Lung (tissue), 11 donors: ENCODE measurements at regions not wholly inside any gene's neighbourhood (a gene's known extent, or its start where the extent isn't known, plus 50 kb on each side); places are given as distances from the start of the nearest gene placed in this dataset.

Experiments
- ATAC-seq: fragments of 200-7000 bp; cut with Tn5 transposase; one replicate; pipeline ENCODE4 v1.9.1; 2020; ENCODE audit warnings: moderate number of reproducible peaks; ENCODE audit not compliant: insufficient read depth, low FRiP score
- DNase-seq, 3 donors: peaks; one replicate each; pipeline ENCODE4 v3.0.0-alpha.2; 2013 to 2017
- H3K27ac ChIP-seq, 2 donors: one replicate each; pipeline ENCODE4 v1.5.1; 2013; ENCODE audit warnings: mild to moderate bottlenecking in 2 of 2, moderate library complexity in 2 of 2, control low read depth in 1 of 2, inconsistent platforms in 1 of 2, low read depth in 1 of 2, low read length in 1 of 2
- H3K27me3 ChIP-seq, 3 donors: one replicate each; pipeline ENCODE4 v1.5.1; 2013; ENCODE audit warnings: low read length in 2 of 3; ENCODE audit not compliant: control insufficient read depth in 3 of 3, insufficient read depth in 3 of 3
- H3K36me3 ChIP-seq, 4 donors: one replicate each; pipeline ENCODE4 v1.5.1; 2013; ENCODE audit warnings: low read length in 4 of 4, mild to moderate bottlenecking in 1 of 4, moderate library complexity in 1 of 4; ENCODE audit not compliant: control insufficient read depth in 4 of 4, insufficient read depth in 4 of 4
- H3K4me1 ChIP-seq, 5 donors: one replicate each; pipeline ENCODE4 v1.5.1; 2013; ENCODE audit warnings: low read length in 5 of 5, mild to moderate bottlenecking in 2 of 5, moderate library complexity in 1 of 5; ENCODE audit not compliant: control insufficient read depth in 5 of 5, insufficient read depth in 5 of 5
- H3K4me3 ChIP-seq: one replicate; pipeline ENCODE4 v1.5.1; 2013; ENCODE audit warnings: mild to moderate bottlenecking, control low read depth, moderate library complexity
- H3K9ac ChIP-seq, 2 donors: one replicate each; pipeline ENCODE4 v1.5.1; 2013; ENCODE audit warnings: low read length in 2 of 2, control low read depth in 1 of 2; ENCODE audit not compliant: insufficient read depth in 1 of 2
- H3K9me3 ChIP-seq, 4 donors: one replicate each; pipeline ENCODE4 v1.5.1; 2013; ENCODE audit warnings: low read length in 3 of 4, mild to moderate bottlenecking in 1 of 4, moderate library complexity in 1 of 4; ENCODE audit not compliant: control insufficient read depth in 4 of 4, insufficient read depth in 3 of 4
- whole genome bisulfite sequencing, 2 donors: extraction: QIAGEN DNeasy Blood & Tissue Kit; methylation state at CpG; one replicate each; pipeline ENCODE4 v1.1.7; 2013; 5-methylcytosine and 5-hydroxymethylcytosine counted together
- TF ChIP-seq, protein P1 (sequence below): IDR thresholded peaks from 2 replicates; pipeline ENCODE4 v1.5.1; 2012; ENCODE audit warnings: mild to moderate bottlenecking; ENCODE audit errors: control extremely low read depth, extremely low read depth
- donor health status: control.
- donor health status: control.
- donor health status: Bipolar disorder and iron deficiency.
- donor health status: healthy.
- donor health status: DM: yes; HTN: yes; CAD: no.

DNA sequence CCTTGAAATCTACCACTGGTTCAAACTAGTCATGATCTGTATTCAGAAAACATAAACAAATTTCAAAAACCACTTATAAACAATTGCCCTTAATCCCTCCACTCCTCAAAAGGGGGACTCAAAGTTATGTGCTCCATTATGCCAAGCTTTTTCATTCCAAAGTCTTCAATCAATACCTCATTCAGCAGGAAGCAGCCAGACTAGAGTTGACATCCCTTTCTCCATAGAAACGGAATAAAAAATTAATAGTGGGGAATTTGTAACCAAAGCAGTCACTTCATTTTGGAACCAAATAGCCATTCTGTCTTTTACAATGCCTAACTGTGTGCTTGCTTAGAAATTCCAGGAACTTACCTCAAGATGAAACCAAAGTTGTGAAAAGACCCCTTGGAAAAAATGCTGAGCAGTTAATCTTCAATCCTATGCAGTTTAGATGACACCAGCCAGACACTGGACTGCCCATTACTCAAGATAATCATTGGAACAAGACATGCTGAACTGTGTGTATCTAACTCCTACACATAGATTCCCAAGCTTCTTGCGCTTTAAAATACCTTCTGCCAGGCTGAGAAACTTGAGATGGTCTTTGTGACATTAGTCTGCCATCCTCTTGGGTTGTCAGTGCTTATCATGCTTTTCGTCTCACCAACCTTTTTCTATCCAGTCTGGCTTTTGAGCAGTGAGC lies 406.2 kb downstream of the PLOD2 start:
- no peak for DNase-seq
- Histone ChIP-seq H3K4me3 (no peak overlapping the region), H3K9ac (no peak overlapping the region), H3K27ac (no peak overlapping the region), H3K4me1 (no peaks in the 10 kb centered on the region), H3K36me3 (no peaks in the 10 kb centered on the region), H3K9me3 (no peaks in the 10 kb centered on the region), H3K27me3 (no peaks in the 10 kb centered on the region)
- TF ChIP-seq, protein P1, sequence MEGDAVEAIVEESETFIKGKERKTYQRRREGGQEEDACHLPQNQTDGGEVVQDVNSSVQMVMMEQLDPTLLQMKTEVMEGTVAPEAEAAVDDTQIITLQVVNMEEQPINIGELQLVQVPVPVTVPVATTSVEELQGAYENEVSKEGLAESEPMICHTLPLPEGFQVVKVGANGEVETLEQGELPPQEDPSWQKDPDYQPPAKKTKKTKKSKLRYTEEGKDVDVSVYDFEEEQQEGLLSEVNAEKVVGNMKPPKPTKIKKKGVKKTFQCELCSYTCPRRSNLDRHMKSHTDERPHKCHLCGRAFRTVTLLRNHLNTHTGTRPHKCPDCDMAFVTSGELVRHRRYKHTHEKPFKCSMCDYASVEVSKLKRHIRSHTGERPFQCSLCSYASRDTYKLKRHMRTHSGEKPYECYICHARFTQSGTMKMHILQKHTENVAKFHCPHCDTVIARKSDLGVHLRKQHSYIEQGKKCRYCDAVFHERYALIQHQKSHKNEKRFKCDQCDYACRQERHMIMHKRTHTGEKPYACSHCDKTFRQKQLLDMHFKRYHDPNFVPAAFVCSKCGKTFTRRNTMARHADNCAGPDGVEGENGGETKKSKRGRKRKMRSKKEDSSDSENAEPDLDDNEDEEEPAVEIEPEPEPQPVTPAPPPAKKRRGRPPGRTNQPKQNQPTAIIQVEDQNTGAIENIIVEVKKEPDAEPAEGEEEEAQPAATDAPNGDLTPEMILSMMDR, result no peak
- WGBS, 2 donors, result 85 to 88% methylated on average over 3 of the region's 3 CpGs
- ATAC-seq, result no peak

DNA sequence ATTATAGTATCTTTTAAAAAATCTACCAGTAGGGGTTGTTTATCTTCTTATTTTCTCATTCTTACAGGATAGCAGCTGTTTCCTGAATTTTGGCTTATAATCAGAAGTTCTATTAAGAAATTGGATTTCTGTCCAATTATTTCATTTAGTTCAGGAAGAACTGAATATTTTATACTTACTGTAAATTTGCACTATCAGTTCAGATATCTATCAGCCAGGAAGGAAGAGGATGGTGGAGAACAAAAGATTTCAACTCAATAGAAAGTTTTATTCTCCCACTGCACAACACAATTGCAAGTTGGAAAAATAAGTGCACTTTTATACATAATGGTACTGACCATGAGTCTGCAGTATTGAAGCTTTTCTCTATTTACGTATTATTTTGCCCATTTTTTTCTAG lies 400.9 kb downstream of the PLOD2 start:
- H3K9ac ChIP-seq, result no peak overlapping the region
- no peaks in the 10 kb centered on the region for H3K27me3 ChIP-seq
- H3K4me3 ChIP-seq, result no peak overlapping the region
- TF ChIP-seq, protein P1, result no peak
- peaks cover 0 to 2% (median 0%) of the 10 kb centered on the region in 4 donors for H3K9me3 ChIP-seq
- 85 to 93% methylated on average over 1 of the region's 1 CpG for WGBS, 2 donors
- H3K36me3 ChIP-seq, result no peaks in the 10 kb centered on the region
- no peak overlapping the region for H3K27ac ChIP-seq
- ATAC-seq (no peak), DNase-seq (no peak)
- H3K4me1 ChIP-seq, result no peaks in the 10 kb centered on the region

DNA sequence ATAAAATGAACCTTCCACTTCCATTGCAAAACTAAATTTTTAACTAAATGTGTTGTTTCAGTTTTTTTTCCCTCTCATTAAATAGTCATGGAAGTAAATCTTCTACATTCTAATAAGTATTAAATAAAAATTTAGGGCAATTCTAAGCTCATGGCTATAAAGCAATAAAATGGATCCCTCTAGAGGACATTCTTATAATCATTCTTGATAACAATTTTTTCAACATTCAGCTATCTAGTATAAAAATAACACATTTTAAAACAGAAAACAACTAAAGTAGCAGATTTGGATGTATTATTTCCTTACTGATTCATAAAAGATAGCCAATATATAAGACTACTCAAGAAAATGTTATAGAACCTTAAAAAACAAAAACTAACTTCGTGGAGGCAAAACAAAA lies 393.1 kb downstream of the PLOD2 start:
- TF ChIP-seq, protein P1, result no peak
- Histone ChIP-seq H3K4me3 (no peak overlapping the region), H3K27me3 (no peaks in the 10 kb centered on the region), H3K9me3 (no peaks in the 10 kb centered on the region), H3K4me1 (no peaks in the 10 kb centered on the region), H3K36me3 (no peaks in the 10 kb centered on the region), H3K27ac (no peak overlapping the region), H3K9ac (no peak overlapping the region)
- 2 to 38% methylated on average over 1 of the region's 1 CpG for WGBS, 2 donors
- DNase-seq (peak in 2 of 3 donors; percentile 11 to 32), ATAC-seq (no peak)
